Osteocyte (in vitro differentiated cells): ENCODE measurements at regions not wholly inside any gene's neighbourhood (a gene's known extent, or its start where the extent isn't known, plus 50 kb on each side); places are given as distances from the start of the nearest gene placed in this dataset.

Experiments used
- DNase-seq: peaks from one replicate; pipeline ENCODE4 v3.0.0; 2021; ENCODE audit warnings: mixed read lengths; ENCODE audit not compliant: unreplicated experiment; ENCODE audit errors: extremely low spot score
- H3K27ac Mint-ChIP-seq: one replicate; pipeline ENCODE4 v1.8.0; 2021; ENCODE audit warnings: mild to moderate bottlenecking, mixed read lengths; ENCODE audit not compliant: unreplicated experiment
- H3K27me3 Mint-ChIP-seq: one replicate; pipeline ENCODE4 v1.8.0; 2021; ENCODE audit warnings: mixed read lengths; ENCODE audit not compliant: unreplicated experiment
- H3K36me3 Mint-ChIP-seq: one replicate; pipeline ENCODE4 v1.8.0; 2021; ENCODE audit warnings: mixed read lengths; ENCODE audit not compliant: unreplicated experiment
- H3K4me1 Mint-ChIP-seq: one replicate; pipeline ENCODE4 v1.8.0; 2021; ENCODE audit warnings: mixed read lengths; ENCODE audit not compliant: unreplicated experiment
- H3K4me3 Mint-ChIP-seq: one replicate; pipeline ENCODE4 v1.8.0; 2021; ENCODE audit warnings: mild to moderate bottlenecking, moderate library complexity, mixed read lengths; ENCODE audit not compliant: unreplicated experiment
- H3K9me3 Mint-ChIP-seq: one replicate; pipeline ENCODE4 v1.8.0; 2021; ENCODE audit warnings: mixed read lengths; ENCODE audit not compliant: unreplicated experiment
- CTCF ChIP-seq: fragments of 200-600 bp; sonication (generic); IDR thresholded peaks from 2 replicates; pipeline ENCODE4 v1.5.0; 2021; ENCODE audit warnings: antibody characterized with exemption, mild to moderate bottlenecking, moderate library complexity

- no peak overlapping the region for H3K27ac Mint-ChIP-seq
- peaks cover 41% of the 10 kb centered on the region for H3K27me3 Mint-ChIP-seq
- H3K9me3 Mint-ChIP-seq = no peaks in the 10 kb centered on the region
- no peaks in the 10 kb centered on the region for H3K36me3 Mint-ChIP-seq
- peaks cover 4% of the 10 kb centered on the region for H3K4me1 Mint-ChIP-seq
- TF ChIP-seq CTCF = no peak
- no peak overlapping the region for H3K4me3 Mint-ChIP-seq
- no peak for DNase-seq
Measured at GRCh38 chr11:34564406-34564805, 50.8 kb upstream of the ELF5 start.

- DNase-seq = peak; percentile 53
- Mint-ChIP-seq H3K4me3 (no peak overlapping the region), H3K9me3 (no peaks in the 10 kb centered on the region), H3K4me1 (peaks cover 4% of the 10 kb centered on the region), H3K36me3 (no peaks in the 10 kb centered on the region), H3K27ac (no peak overlapping the region), H3K27me3 (peaks cover 38% of the 10 kb centered on the region)
- TF ChIP-seq CTCF = no peak
Measured at GRCh38 chr11:34564807-34565241, 51.2 kb upstream of the ELF5 start.

- peak; percentile 39 for TF ChIP-seq CTCF
- Mint-ChIP-seq H3K4me1 (peaks cover 4% of the 10 kb centered on the region), H3K27me3 (peaks cover 44% of the 10 kb centered on the region), H3K9me3 (no peaks in the 10 kb centered on the region), H3K4me3 (no peak overlapping the region), H3K36me3 (no peaks in the 10 kb centered on the region), H3K27ac (no peak overlapping the region)
- peak; percentile 36 for DNase-seq
Measured at GRCh38 chr11:34565417-34566207, 52.0 kb upstream of the ELF5 start.

- Mint-ChIP-seq H3K4me3 (no peak overlapping the region), H3K9me3 (no peaks in the 10 kb centered on the region), H3K27me3 (peaks cover 40% of the 10 kb centered on the region), H3K27ac (no peak overlapping the region), H3K4me1 (peaks cover 4% of the 10 kb centered on the region), H3K36me3 (no peaks in the 10 kb centered on the region)
- TF ChIP-seq CTCF = no peak
- DNase-seq = no peak
Measured at GRCh38 chr11:34566208-34566551, 52.6 kb upstream of the ELF5 start.

GRCh38 chr11:34566736-34567135, 53.1 kb upstream of the ELF5 start:
- Mint-ChIP-seq H3K9me3 (no peaks in the 10 kb centered on the region), H3K36me3 (no peaks in the 10 kb centered on the region), H3K4me3 (no peak overlapping the region), H3K27me3 (peaks cover 37% of the 10 kb centered on the region), H3K4me1 (peaks cover 4% of the 10 kb centered on the region), H3K27ac (no peak overlapping the region)
- DNase-seq = no peak
- TF ChIP-seq CTCF = no peak
